BJ (cell line): ENCODE measurements at regions not wholly inside any gene's neighbourhood (a gene's known extent, or its start where the extent isn't known, plus 50 kb on each side); places are given as distances from the start of the nearest gene placed in this dataset.

ENCODE experiments used
- CTCF ChIA-PET: fragments of 350-600 bp; formaldehyde crosslinking; extraction: SDS; loops from one replicate; lab custom pipeline; 2021; ENCODE audit warnings: antibody characterized with exemption, inconsistent platforms; lab: Yijun Ruan, JAX
- POLR2A ChIA-PET: fragments of 300-600 bp; sonication (Branson Sonifier 250); formaldehyde crosslinking; extraction: SDS; loops from one replicate; lab custom pipeline; 2021; ENCODE audit warnings: antibody characterized with exemption; lab: Charles Lee
- DNase-seq: peaks from one replicate; pipeline ENCODE4 v3.0.0-alpha.2; 2011; ENCODE audit warnings: low read depth
- H3K27me3 ChIP-seq: 2 replicates; pipeline ENCODE4 v1.6.0; 2011; ENCODE audit warnings: low read length; ENCODE audit not compliant: control insufficient read depth, insufficient read depth
- H3K36me3 ChIP-seq: 2 replicates; pipeline ENCODE4 v1.5.1; 2011; ENCODE audit warnings: low read length; ENCODE audit not compliant: control insufficient read depth, insufficient read depth
- H3K4me3 ChIP-seq: 2 replicates; pipeline ENCODE4 v1.5.1; 2011; ENCODE audit warnings: low read depth, mild to moderate bottlenecking, control low read depth, low read length
- CTCF ChIP-seq: IDR thresholded peaks from 2 replicates; pipeline ENCODE4 v1.5.1; 2011; ENCODE audit warnings: low read depth, mild to moderate bottlenecking, control low read depth, inconsistent platforms, low read length, moderate library complexity; ENCODE audit not compliant: insufficient read depth

- ChIA-PET CTCF (interaction anchor here (0.6 kb wide), 2 partner anchors 13 to 376 kb away, joined by 3 read pairs; no protein-coding TSS in a partner anchor), POLR2A (no interaction called here)
- no peaks in the 10 kb centered on the region; the same call in 1 of the 2 replicates for H3K27me3 ChIP-seq
Observed at GRCh38 chr20:54272901-54273488, 65.1 kb downstream of the PFDN4 start.

GRCh38 chr20:54275359-54276111 is 67.6 kb downstream of the PFDN4 start:
- Histone ChIP-seq H3K27me3 (no peaks in the 10 kb centered on the region), H3K4me3 (no peak overlapping the region), H3K36me3 (no peaks in the 10 kb centered on the region)
- DNase-seq, result no peak
- ChIA-PET POLR2A (no interaction called here), CTCF (no interaction called here)
- no peak for TF ChIP-seq CTCF

More at GRCh38 chr20:54272901-54273488, 65.1 kb downstream of the PFDN4 start:
- no peak for DNase-seq
- H3K36me3 ChIP-seq, result no peaks in the 10 kb centered on the region
- H3K4me3 ChIP-seq, result no peak overlapping the region
- TF ChIP-seq CTCF, result no peak

GRCh38 chr20:54276577-54277169 is 68.8 kb downstream of the PFDN4 start:
- CTCF ChIA-PET, result no interaction called here
- no peak overlapping the region for H3K4me3 ChIP-seq
- H3K27me3 ChIP-seq, result no peaks in the 10 kb centered on the region
- no peak for TF ChIP-seq CTCF
- DNase-seq, result no peak
- POLR2A ChIA-PET, result no interaction called here
- no peaks in the 10 kb centered on the region for H3K36me3 ChIP-seq

- DNase-seq, result no peak
- H3K27me3 ChIP-seq, result no peaks in the 10 kb centered on the region
- TF ChIP-seq CTCF, result no peak
- POLR2A ChIA-PET, result no interaction called here
- CTCF ChIA-PET, result no interaction called here
- no peak overlapping the region for H3K4me3 ChIP-seq
- H3K36me3 ChIP-seq, result no peaks in the 10 kb centered on the region
Observed at GRCh38 chr20:54278262-54278661, 70.4 kb downstream of the PFDN4 start.

GRCh38 chr20:54282625-54283024 is 74.7 kb downstream of the PFDN4 start:
- ChIA-PET CTCF (no interaction called here), POLR2A (no interaction called here)
- H3K4me3 ChIP-seq, result no peak overlapping the region
- no peak for DNase-seq
- H3K36me3 ChIP-seq, result no peaks in the 10 kb centered on the region
- no peak for TF ChIP-seq CTCF
- no peaks in the 10 kb centered on the region for H3K27me3 ChIP-seq
